GM18505 (cell line): ENCODE measurements at regions not wholly inside any gene's neighbourhood (a gene's known extent, or its start where the extent isn't known, plus 50 kb on each side); places are given as distances from the start of the nearest gene placed in this dataset.

ENCODE experiments used
- ATAC-seq: cut with Tn5 transposase; IDR thresholded peaks from one replicate; pipeline ENCODE4 v1.9.1; 2021; ENCODE audit not compliant: unreplicated experiment
- POLR2A ChIP-seq: IDR thresholded peaks from 4 replicates; pipeline ENCODE4 v1.6.1; 2011; ENCODE audit warnings: borderline replicate concordance; ENCODE audit not compliant: insufficient read depth, insufficient read length; ENCODE audit errors: extremely low read depth

DNA sequence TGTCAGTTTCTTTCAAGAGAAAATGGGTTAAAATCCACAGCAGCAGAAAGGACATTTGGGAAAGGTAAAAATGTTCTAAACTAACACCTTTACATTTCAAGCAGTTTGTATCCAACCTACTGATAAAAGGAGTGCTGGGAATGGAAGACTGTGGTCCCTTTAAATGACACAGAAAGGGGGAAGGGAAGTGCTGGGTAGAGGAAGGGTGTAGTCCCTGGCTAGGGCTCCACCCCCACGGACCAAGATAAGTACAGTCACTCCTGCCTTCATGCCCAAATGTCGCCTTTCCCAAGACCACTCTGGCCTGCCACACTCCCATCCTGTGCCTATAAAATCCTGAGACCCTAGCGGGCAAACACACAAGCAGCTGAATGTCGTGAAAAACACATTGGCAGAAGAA is 350.9 kb upstream of the POU1F1 start:
- no peak for TF ChIP-seq POLR2A
- ATAC-seq: no peak

DNA sequence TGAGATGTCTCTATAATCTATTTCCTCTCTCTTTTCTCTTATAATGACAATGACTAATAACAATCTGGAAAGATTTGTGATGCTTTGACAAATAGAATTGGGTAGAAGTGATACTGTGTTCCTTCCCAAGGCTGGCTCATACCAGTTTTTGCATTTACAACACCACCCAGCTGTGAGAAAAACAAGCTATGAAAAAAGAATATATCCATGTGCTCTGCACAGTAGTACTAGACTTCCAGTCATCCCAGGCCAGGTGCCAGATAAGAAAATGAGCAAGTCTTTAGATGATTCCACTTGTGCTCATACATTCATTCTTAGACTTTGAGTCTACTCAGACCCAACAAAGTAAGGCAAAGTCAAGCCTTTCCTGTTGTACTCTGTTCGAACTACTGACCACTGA is 350.2 kb upstream of the POU1F1 start:
- no peak for ATAC-seq
- no peak for TF ChIP-seq POLR2A

DNA sequence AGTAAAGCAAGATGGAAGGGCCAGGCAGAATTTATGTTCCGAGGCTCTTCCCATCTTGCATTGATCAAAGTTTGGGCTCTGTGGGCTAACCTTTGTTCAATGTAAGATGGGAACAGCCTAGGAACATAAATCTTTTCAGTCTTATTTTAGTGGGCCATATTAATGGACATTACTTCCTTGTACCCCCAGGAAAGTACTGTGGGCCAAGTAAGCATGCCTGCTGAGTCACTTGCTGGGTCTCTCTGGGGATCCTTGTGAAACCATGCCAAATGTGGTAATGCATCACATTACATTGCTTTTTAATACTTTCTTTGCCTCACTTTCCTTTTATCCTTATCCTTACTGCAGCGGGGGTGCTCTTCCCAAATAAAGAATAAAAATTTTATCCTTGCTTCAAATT is 349.5 kb upstream of the POU1F1 start:
- no peak for ATAC-seq
- no peak for TF ChIP-seq POLR2A

DNA sequence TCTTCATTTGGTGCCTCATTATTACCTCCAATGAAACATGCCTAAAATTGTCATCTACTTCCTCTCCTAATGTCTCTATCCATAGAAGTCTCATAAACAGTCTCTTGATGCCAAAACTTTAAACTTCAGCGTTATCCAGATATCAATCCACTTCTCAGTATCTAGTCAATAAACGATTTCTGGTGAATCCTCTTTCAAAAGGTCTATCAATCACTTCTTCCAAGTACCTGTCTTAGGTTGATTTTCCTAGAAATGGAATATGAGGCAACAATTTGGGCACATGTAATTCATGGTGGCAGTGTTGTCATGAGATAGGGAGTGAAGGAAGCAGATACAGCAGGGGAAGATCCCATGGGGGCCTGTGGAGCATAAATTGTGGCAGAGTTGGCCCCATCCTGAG is 348.5 kb upstream of the POU1F1 start:
- ATAC-seq: no peak
- TF ChIP-seq POLR2A: no peak

DNA sequence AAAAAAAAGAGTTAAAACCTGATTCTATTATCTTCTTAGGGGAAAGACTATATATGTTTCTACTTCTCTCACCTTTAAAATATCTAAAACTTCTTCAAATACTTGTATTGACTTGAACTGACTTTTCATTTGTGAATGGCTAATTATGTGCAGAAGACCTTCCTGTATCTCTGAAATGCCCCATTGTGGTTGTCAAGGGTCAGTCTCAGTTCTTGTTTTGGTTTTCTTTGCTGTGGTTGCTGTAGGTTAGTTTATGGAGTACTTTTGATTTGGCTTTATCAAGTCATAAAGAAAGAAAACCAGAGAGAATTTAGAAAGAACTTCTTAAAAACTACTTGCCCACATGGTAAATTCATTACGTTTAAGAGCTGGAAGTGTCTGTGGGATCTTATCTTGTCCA is 345.3 kb upstream of the POU1F1 start:
- no peak for ATAC-seq
- TF ChIP-seq POLR2A: no peak

DNA sequence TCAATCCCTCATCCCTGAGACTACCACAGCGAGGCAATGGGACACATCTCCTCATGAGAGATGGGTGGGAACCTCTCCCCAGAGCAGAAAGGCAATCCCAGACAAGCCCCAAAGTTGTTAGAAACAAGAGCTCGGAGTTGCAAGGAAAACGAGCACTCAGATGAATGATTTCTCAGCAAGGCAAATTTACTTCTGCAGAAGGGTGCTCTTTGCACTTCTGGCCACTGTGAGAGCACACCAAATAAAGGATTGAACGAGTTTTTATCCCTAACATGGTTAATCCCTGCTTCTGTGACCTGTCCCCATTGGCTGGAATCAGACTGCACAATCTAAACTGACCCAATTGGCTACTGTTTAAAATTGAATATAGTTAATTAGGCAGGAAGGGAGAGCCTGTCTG is 339.1 kb upstream of the POU1F1 start:
- TF ChIP-seq POLR2A: no peak
- ATAC-seq: no peak

DNA sequence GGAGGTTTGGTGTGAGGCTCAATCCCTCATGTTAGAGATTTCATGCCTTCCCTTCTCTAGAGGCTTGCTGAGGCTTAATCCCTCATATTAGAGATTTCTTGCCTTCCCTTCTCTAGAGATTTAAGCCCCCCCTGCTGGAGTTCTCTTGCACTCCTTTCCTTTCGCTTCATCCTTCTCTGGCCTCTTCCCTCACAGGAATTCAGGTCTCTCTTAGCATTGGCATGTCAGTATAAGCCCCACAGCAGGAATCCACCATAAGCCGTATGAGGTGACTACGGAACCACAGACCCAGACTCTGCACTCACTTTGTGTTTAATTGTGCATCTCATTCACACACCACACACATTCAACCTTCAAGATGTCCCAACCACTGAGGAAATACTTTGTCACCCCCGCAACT is 338.6 kb upstream of the POU1F1 start:
- no peak for ATAC-seq
- TF ChIP-seq POLR2A: no peak

DNA sequence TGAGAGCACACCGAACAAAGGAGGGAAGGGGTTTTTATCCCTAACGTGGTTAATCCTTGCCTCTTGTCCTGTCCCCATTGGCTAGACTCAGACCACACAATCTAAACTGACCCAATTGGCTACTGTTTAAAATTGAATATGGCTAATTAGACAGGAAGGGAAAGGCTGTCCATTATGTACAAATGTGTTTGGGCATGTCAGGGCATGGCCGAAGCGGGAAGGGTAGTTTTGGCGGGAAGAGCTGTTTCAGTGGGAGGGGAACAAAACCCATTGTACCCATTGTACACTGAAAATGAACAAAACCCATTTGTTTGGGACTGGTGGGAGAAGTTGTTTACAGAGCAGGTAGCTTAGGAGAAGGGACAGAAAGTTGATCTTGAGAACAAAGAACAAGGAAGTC is 330.9 kb upstream of the POU1F1 start:
- ATAC-seq: no peak
- no peak for TF ChIP-seq POLR2A

DNA sequence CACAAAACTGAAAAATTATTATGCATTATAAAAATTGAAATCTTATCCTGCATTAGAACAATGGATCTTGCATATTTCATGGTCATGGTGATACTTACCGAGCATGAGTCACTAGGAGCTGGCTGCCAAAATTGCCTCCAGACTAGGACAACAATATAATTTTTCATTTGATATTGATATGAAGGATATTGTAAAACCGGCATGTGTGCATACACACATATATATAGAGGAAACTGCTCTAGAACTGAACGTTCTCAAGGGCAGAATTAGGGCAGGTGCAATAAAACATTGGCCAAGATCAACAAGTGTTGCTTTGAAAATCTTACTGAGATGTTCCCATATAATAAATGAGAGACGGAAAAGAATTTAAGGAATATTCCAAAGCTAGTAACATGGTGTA is 319.4 kb upstream of the POU1F1 start:
- TF ChIP-seq POLR2A: no peak
- no peak for ATAC-seq

DNA sequence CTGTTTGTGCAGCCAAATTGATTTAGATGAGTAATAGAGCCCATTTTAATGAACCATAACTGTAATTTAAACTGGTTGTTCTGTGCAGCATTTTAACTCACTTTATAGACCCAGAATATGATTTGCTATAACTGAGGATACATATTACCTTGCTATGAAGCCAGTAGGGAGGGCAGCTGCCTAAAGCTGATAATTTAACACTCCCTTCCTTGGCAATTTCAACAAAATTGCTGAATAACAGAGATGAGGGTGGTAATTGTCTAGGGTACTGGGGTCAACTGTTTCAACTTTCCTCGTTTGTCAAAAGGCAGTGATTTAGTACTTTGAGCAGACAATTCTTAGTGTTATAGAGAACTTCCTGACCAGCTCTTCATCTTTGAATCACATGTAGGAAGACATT is 304.9 kb upstream of the POU1F1 start:
- no peak for ATAC-seq
- no peak for TF ChIP-seq POLR2A

DNA sequence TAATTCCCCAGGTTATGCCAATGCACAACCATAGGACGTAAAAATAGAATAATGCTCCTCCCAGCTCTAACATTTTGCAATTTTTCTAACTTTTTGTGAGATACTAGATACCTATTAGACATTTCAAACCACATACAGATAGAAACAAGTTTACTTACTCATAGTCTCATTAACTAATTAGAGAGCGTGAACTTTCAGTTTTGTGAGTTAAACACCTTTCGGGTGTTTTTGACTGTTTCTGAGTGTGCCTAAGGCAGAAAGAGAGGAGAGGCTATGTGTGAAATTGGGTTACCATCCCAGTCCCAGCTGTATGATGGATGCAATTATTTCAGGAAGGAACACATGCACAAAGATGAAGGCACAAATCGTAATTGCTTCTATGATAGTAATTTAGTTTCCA is 300.4 kb upstream of the POU1F1 start:
- TF ChIP-seq POLR2A: no peak
- no peak for ATAC-seq

DNA sequence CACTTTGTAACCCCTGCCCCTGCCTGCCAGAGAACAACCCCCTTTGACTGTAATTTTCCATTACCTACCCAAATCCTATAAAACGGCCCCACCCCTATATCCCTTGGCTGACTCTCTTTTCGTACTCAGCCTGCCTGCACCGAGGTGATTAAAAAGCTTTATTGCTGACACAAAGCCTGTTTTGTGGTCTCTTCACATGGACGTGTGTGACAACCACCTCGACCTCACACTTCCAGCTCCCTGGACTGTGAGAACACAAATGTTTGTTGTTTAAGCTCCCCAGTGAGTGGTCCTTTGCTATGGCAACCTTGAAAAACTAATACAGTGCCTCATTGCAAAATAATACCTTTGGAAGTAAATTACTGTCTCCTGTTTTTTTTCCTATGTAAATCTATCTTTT is 299.2 kb upstream of the POU1F1 start:
- ATAC-seq: no peak
- no peak for TF ChIP-seq POLR2A

DNA sequence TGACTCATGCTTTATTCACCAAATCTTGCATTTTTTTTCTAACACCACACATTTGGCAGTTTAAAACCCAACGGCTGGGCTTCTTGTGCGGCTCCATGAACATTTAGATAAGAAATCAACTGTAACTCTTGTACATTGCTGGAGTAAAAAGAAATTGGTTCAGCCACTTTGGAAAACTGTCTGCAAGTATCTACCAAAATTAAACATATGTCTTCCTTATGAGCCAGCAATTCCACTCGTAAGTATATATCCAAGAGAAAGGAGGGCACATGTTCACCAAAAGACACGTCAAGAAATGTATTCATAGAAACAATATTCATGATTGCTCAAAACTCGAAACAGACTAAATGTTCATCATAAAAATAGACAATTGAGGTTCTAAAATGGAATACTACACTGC is 291.9 kb upstream of the POU1F1 start:
- TF ChIP-seq POLR2A: no peak
- ATAC-seq: no peak

DNA sequence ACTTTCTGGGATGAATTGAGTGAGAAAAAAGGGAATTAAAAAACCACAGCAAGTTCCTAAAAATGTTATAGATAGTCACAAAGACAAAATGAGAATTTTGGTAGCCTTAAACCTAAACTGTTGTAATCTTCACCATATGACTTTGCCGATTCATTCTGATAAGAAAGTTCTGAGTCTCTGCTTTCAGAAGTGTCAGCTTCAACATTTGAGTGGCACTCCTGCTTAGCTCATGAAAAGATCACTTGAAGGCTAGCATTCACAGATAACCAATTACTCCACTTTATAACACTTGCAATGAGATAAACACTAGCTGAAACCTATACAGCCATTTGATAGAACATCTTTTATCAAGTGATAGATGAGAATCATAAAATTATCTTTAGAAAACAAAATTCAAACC is 288.1 kb upstream of the POU1F1 start:
- ATAC-seq: no peak
- no peak for TF ChIP-seq POLR2A

DNA sequence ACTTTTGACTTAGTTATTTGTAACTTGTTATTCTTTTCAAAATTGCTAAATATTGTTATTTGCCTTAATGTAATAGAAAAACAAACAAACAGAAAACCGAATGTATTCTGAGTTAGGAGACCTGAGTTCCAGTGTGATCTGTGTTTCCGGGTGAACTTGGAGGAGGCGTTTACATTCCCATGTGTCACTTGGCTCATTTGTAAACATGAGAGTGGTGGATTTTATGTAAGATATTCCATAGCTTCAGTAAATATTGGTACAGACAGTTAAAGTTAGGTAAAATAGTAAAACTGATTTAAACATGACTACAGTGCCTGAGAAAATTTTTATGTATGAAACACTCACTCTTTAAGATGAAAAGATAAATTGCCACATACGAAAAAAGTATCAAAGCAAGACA is 287.3 kb upstream of the POU1F1 start:
- TF ChIP-seq POLR2A: no peak
- ATAC-seq: no peak
